ENCODE measurements at regions not wholly inside any gene's neighbourhood (a gene's known extent, or its start where the extent isn't known, plus 50 kb on each side); places are given as distances from the start of the nearest gene placed in this dataset.

DNA sequence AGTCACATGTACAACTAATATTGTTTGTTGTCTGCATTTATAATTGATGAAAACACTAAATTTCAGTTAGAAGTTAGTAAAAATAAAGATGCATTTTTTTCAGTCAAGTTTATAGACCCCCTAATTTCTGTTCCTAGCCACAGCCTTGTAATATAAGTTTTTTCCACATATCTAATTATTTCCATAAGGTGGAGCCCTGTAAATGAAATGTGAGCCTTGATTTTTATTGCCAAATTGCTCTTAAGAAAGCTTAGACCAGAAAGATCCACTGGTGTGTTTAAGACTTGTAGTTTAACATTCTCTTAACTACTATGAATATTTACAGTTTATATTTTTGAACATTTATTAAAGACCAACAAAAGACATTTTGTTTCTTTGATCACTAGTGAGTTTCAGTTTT lies 322.1 kb upstream of the RGS6 start:
- intact Hi-C loops (cut with DNase I; ENCODE audit: low total_unique reads), result no loop called here
- H3K9me3 ChIP-seq, result peaks cover 0 to 8% (median 2%) of the 10 kb centered on the region in 8 donors
- TF ChIP-seq, protein P1, sequence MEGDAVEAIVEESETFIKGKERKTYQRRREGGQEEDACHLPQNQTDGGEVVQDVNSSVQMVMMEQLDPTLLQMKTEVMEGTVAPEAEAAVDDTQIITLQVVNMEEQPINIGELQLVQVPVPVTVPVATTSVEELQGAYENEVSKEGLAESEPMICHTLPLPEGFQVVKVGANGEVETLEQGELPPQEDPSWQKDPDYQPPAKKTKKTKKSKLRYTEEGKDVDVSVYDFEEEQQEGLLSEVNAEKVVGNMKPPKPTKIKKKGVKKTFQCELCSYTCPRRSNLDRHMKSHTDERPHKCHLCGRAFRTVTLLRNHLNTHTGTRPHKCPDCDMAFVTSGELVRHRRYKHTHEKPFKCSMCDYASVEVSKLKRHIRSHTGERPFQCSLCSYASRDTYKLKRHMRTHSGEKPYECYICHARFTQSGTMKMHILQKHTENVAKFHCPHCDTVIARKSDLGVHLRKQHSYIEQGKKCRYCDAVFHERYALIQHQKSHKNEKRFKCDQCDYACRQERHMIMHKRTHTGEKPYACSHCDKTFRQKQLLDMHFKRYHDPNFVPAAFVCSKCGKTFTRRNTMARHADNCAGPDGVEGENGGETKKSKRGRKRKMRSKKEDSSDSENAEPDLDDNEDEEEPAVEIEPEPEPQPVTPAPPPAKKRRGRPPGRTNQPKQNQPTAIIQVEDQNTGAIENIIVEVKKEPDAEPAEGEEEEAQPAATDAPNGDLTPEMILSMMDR (IDR thresholded peaks at IDR 0.05 in 8 of 11, conservative IDR thresholded peaks at IDR 0.05 in 3 of 11), result no peak
- TF ChIP-seq POLR2AphosphoS5 (IDR thresholded peaks at IDR 0.05) (no peak), POLR2A (IDR thresholded peaks at IDR 0.05) (no peak)
- DNase-seq, result no peak
- H3K4me1 ChIP-seq, result peaks cover 0 to 16% (median 0%) of the 10 kb centered on the region in 6 donors
- H3K4me3 ChIP-seq, result no peak overlapping the region
- no peaks in the 10 kb centered on the region for H3K36me3 ChIP-seq
- no peaks in the 10 kb centered on the region for H3K27me3 ChIP-seq (replicated peaks in 1 of 7)
- H3K27ac ChIP-seq, result no peak overlapping the region

DNA sequence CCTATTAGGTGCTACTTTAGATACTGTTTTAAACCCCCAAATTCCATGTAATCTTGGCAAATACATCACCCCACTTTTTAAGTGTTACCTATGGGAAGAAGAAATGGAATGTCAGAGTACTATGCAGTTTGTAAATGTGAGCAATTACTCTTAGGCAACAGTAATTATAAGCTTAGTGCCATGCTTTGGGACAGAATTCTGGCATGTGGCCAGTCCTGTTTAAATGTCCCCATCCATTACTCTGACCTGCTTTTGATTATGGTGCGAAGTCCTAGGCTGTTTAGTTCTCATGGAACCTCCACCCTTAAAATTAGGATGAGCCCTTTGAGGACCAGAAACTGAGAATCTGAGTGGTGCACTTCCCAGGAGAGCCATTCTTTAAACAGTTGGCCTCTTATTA lies 321.4 kb upstream of the RGS6 start:
- Histone ChIP-seq H3K4me1 (peaks cover 0 to 16% (median 0%) of the 10 kb centered on the region in 6 donors), H3K4me3 (no peak overlapping the region), H3K27ac (no peak overlapping the region), H3K9me3 (peaks cover 0 to 2% (median 0%) of the 10 kb centered on the region in 8 donors), H3K27me3 (replicated peaks in 1 of 7) (no peaks in the 10 kb centered on the region), H3K36me3 (no peaks in the 10 kb centered on the region)
- WGBS, 5 donors, result 90 to 100% (median 94%) methylated on average over 1 of the region's 1 CpG
- no peak for DNase-seq
- TF ChIP-seq, protein P1 (IDR thresholded peaks at IDR 0.05 in 8 of 11, conservative IDR thresholded peaks at IDR 0.05 in 3 of 11), result no peak
- TF ChIP-seq POLR2AphosphoS5 (IDR thresholded peaks at IDR 0.05) (no peak), POLR2A (IDR thresholded peaks at IDR 0.05) (no peak)
- intact Hi-C loops (cut with DNase I; ENCODE audit: low total_unique reads), result no loop called here

DNA sequence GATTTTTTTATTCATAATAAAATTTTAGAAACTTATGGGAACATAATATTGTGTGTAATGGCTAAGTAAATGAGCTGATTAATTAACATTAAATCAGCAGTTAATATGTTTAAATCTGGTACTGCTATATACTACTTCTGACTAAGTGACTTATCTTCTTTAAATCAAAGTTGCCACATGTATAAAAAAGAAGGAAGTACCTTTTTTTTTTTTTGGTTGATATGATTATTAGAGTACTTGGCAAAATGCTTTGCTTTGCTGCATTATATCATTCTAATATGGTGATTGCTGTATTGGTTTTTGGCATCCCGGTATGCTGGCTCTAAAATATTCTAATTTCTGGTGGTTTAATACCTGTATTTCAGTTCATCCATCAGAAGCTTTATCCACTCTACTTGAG lies 319.1 kb upstream of the RGS6 start:
- H3K36me3 ChIP-seq, result peaks cover 0 to 4% (median 0%) of the 10 kb centered on the region in 6 donors
- H3K27ac ChIP-seq, result no peak overlapping the region
- 91 to 100% (median 97%) methylated on average over 1 of the region's 1 CpG for WGBS, 5 donors
- no peaks in the 10 kb centered on the region for H3K9me3 ChIP-seq
- no peak for TF ChIP-seq POLR2AphosphoS5 (IDR thresholded peaks at IDR 0.05)
- TF ChIP-seq, protein P1 (IDR thresholded peaks at IDR 0.05 in 8 of 11, conservative IDR thresholded peaks at IDR 0.05 in 3 of 11), result no peak
- no peak for TF ChIP-seq POLR2A (IDR thresholded peaks at IDR 0.05)
- intact Hi-C loops (cut with DNase I; ENCODE audit: low total_unique reads), result no loop called here
- no peak overlapping the region for H3K4me3 ChIP-seq
- peaks cover 0 to 16% (median 0%) of the 10 kb centered on the region in 6 donors for H3K4me1 ChIP-seq
- no peak for DNase-seq
- H3K27me3 ChIP-seq (replicated peaks in 1 of 7), result no peaks in the 10 kb centered on the region

DNA sequence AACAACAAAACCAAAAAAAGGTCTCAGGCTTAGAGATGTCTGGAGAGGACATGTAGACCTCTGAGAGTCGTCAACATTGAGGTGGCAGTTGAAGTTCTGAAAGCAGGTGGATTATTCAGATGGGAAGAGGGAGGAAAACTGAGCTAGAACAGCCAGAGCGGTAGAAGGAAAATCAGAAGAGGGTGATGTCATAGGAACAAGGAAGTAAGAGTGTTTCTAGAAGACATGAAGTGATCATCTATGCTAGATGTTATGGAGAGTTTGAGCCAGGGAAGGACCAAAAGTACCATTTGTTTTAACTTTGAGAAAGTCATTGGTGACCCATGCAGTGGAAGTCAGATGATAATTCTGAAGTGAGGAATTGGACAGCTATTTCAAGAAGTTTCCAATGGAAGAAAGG lies 316.2 kb upstream of the RGS6 start:
- peaks cover 0 to 32% (median 7%) of the 10 kb centered on the region in 6 donors for H3K36me3 ChIP-seq
- no peaks in the 10 kb centered on the region for H3K27me3 ChIP-seq (replicated peaks in 1 of 7)
- intact Hi-C loops (cut with DNase I; ENCODE audit: low total_unique reads), result no loop called here
- H3K4me1 ChIP-seq, result peaks cover 0 to 13% (median 0%) of the 10 kb centered on the region in 6 donors
- no peak overlapping the region for H3K4me3 ChIP-seq
- no peak for DNase-seq
- no peaks in the 10 kb centered on the region for H3K9me3 ChIP-seq
- no peak overlapping the region for H3K27ac ChIP-seq
- TF ChIP-seq POLR2A (IDR thresholded peaks at IDR 0.05), result no peak
- no peak for TF ChIP-seq POLR2AphosphoS5 (IDR thresholded peaks at IDR 0.05)
- TF ChIP-seq, protein P1 (IDR thresholded peaks at IDR 0.05 in 8 of 11, conservative IDR thresholded peaks at IDR 0.05 in 3 of 11), result no peak
- WGBS, 5 donors, result 89 to 100% (median 96%) methylated on average over 2 of the region's 2 CpGs
